ENCODE measurements at regions not wholly inside any gene's neighbourhood (a gene's known extent, or its start where the extent isn't known, plus 50 kb on each side); places are given as distances from the start of the nearest gene placed in this dataset.

GRCh38 chr13:44212633-44213396, 160.8 kb upstream of the SERP2 start:
- Histone ChIP-seq H3K36me3 (ENCODE audit: control insufficient read depth, insufficient read depth, low read length) (no peaks in the 10 kb centered on the region), H3K4me3 (replicated peaks in 1 of 4; ENCODE audit: control extremely low read depth in 1 of 4, insufficient read depth in 1 of 4, low read depth in 3 of 4, low read length in 4 of 4) (no peak overlapping the region), H4K20me1 (ENCODE audit: control insufficient read depth, extremely low read depth, insufficient read depth, low read length) (no peaks in the 10 kb centered on the region), H3K9ac (ENCODE audit: insufficient read depth, low read length) (no peak overlapping the region), H2AFZ (ENCODE audit: low read length) (no peak overlapping the region), H3K27me3 (ENCODE audit: control insufficient read depth, insufficient read depth, low read length) (no peaks in the 10 kb centered on the region), H3K4me1 (ENCODE audit: control insufficient read depth, extremely low read depth, insufficient read depth, low read length) (no peaks in the 10 kb centered on the region), H3K79me2 (ENCODE audit: control insufficient read depth, insufficient read depth, low read length) (no peaks in the 10 kb centered on the region), H3K9me3 (ENCODE audit: control insufficient read depth, insufficient read depth, low read depth, low read length) (no peaks in the 10 kb centered on the region), H3K4me2 (ENCODE audit: extremely low read depth, insufficient read depth, low read length) (no peak overlapping the region), H3K27ac (ENCODE audit: insufficient read depth, low read length) (no peak overlapping the region)
- TF ChIP-seq, protein P1, sequence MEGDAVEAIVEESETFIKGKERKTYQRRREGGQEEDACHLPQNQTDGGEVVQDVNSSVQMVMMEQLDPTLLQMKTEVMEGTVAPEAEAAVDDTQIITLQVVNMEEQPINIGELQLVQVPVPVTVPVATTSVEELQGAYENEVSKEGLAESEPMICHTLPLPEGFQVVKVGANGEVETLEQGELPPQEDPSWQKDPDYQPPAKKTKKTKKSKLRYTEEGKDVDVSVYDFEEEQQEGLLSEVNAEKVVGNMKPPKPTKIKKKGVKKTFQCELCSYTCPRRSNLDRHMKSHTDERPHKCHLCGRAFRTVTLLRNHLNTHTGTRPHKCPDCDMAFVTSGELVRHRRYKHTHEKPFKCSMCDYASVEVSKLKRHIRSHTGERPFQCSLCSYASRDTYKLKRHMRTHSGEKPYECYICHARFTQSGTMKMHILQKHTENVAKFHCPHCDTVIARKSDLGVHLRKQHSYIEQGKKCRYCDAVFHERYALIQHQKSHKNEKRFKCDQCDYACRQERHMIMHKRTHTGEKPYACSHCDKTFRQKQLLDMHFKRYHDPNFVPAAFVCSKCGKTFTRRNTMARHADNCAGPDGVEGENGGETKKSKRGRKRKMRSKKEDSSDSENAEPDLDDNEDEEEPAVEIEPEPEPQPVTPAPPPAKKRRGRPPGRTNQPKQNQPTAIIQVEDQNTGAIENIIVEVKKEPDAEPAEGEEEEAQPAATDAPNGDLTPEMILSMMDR (conservative IDR thresholded peaks at IDR 0.05 in 1 of 2, IDR thresholded peaks at IDR 0.05 in 1 of 2; ENCODE audit: low read depth in 1 of 2, low read length in 2 of 2), result no peak
- no peak for TF ChIP-seq EZH2 (IDR thresholded peaks at IDR 0.05; ENCODE audit: low read length, missing control alignments)
- peak; percentile 18 to 81 for DNase-seq (ENCODE audit: low read depth in 2 of 2)

DNA sequence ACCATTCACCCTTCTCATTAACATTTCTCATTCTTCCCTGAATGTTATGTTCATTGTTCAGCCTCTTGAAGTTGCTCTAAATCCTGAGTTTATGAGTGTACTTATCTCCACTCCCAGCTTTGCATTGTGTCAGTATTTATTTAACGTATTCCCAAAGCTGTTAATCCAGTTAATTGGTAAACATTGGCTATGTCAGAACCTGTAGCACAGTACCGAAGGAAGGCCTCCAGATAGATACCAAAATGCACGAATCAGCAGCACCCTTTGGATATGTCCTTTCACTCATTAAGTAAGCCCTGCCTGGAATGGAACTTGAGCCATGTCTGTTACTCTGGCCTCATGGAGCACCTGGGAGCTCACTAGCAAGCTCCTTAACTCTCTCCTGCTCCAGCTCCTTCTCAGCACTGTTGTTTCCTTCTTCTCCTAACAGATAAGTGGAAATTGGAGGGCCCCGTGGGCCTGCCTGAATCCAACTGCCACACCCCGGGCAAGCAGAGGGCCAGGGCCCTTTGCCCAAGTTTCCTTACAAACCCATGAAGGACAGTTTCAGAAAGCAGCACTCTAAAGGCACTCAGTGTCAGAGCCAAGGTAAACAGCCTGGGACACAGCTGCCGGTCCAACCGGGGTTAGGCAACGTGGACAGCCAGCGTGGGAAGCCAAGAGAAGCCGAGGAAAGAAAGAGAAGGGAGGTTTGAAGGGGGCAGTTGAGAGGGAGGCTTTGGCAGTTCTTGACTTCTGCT, 155.0 kb upstream of the SERP2 start:
- TF ChIP-seq, protein P1 (conservative IDR thresholded peaks at IDR 0.05 in 1 of 2, IDR thresholded peaks at IDR 0.05 in 1 of 2; ENCODE audit: low read depth in 1 of 2, low read length in 2 of 2), result no peak
- TF ChIP-seq EZH2 (IDR thresholded peaks at IDR 0.05; ENCODE audit: low read length, missing control alignments), result no peak
- H3K4me2 ChIP-seq (ENCODE audit: extremely low read depth, insufficient read depth, low read length), result no peak overlapping the region
- no peak overlapping the region for H3K27ac ChIP-seq (ENCODE audit: insufficient read depth, low read length)

More for the DNA sequence above, 155.0 kb upstream of the SERP2 start:
- Histone ChIP-seq H3K27me3 (ENCODE audit: control insufficient read depth, insufficient read depth, low read length) (no peaks in the 10 kb centered on the region), H3K79me2 (ENCODE audit: control insufficient read depth, insufficient read depth, low read length) (no peaks in the 10 kb centered on the region), H3K36me3 (ENCODE audit: control insufficient read depth, insufficient read depth, low read length) (no peaks in the 10 kb centered on the region), H3K4me1 (ENCODE audit: control insufficient read depth, extremely low read depth, insufficient read depth, low read length) (peaks cover 11% of the 10 kb centered on the region), H2AFZ (ENCODE audit: low read length) (no peak overlapping the region), H3K9me3 (ENCODE audit: control insufficient read depth, insufficient read depth, low read depth, low read length) (no peaks in the 10 kb centered on the region), H3K4me3 (replicated peaks in 1 of 4; ENCODE audit: control extremely low read depth in 1 of 4, insufficient read depth in 1 of 4, low read depth in 3 of 4, low read length in 4 of 4) (no peak overlapping the region), H3K9ac (ENCODE audit: insufficient read depth, low read length) (no peak overlapping the region), H4K20me1 (ENCODE audit: control insufficient read depth, extremely low read depth, insufficient read depth, low read length) (no peaks in the 10 kb centered on the region)
- DNase-seq (ENCODE audit: low read depth in 2 of 2), result peak; percentile 46 to 74

All from fibroblast of lung (primary cell).